ENCODE measurements at regions not wholly inside any gene's neighbourhood (a gene's known extent, or its start where the extent isn't known, plus 50 kb on each side); places are given as distances from the start of the nearest gene placed in this dataset.

DNA sequence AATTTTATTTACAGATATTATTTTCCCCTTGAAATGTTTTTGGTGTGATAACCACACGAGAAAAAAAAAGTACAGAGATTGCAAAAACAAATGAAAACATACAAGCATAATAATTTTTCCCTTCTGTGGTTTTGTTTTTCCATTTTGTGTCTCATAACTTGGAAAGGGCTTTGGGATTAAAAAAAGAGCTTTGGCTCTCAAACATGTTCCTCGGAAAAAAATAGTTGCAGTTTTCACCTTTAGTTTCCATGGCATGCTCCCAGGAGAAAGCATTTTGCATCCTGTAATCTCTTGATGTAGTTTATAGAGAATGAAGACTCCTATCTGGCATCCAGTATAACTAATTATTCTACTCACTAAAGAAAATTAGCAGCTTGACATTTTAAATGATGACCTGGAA lies 362.1 kb upstream of the PDGFD start:
- TF ChIP-seq POLR2AphosphoS5 (IDR thresholded peaks at IDR 0.05; ENCODE audit: low read depth, low read length) (no peak), SIN3A (IDR thresholded peaks at IDR 0.05; ENCODE audit: borderline replicate concordance, insufficient read depth, low read length) (no peak), TAF1 (IDR thresholded peaks at IDR 0.05; ENCODE audit: borderline replicate concordance, insufficient read depth, low read length) (no peak)
- TF ChIP-seq, protein P1, sequence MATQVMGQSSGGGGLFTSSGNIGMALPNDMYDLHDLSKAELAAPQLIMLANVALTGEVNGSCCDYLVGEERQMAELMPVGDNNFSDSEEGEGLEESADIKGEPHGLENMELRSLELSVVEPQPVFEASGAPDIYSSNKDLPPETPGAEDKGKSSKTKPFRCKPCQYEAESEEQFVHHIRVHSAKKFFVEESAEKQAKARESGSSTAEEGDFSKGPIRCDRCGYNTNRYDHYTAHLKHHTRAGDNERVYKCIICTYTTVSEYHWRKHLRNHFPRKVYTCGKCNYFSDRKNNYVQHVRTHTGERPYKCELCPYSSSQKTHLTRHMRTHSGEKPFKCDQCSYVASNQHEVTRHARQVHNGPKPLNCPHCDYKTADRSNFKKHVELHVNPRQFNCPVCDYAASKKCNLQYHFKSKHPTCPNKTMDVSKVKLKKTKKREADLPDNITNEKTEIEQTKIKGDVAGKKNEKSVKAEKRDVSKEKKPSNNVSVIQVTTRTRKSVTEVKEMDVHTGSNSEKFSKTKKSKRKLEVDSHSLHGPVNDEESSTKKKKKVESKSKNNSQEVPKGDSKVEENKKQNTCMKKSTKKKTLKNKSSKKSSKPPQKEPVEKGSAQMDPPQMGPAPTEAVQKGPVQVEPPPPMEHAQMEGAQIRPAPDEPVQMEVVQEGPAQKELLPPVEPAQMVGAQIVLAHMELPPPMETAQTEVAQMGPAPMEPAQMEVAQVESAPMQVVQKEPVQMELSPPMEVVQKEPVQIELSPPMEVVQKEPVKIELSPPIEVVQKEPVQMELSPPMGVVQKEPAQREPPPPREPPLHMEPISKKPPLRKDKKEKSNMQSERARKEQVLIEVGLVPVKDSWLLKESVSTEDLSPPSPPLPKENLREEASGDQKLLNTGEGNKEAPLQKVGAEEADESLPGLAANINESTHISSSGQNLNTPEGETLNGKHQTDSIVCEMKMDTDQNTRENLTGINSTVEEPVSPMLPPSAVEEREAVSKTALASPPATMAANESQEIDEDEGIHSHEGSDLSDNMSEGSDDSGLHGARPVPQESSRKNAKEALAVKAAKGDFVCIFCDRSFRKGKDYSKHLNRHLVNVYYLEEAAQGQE (IDR thresholded peaks at IDR 0.05; ENCODE audit: insufficient read depth in 1 of 2, low read depth in 2 of 2, low read length in 2 of 2), result no peak
